Epithelial cell of proximal tubule (primary cell): ENCODE measurements at regions not wholly inside any gene's neighbourhood (a gene's known extent, or its start where the extent isn't known, plus 50 kb on each side); places are given as distances from the start of the nearest gene placed in this dataset.
"Not testable (repeated sequence)": the region's sequence is repeated elsewhere in the genome, so short reads cannot be mapped to it uniquely, and the experiment has no call there.

Experiments
- DNase-seq: peaks from one replicate; pipeline ENCODE4 v3.0.0-alpha.2; 2011; ENCODE audit warnings: low read depth
- H3K4me3 ChIP-seq: 2 replicates; pipeline ENCODE4 v1.5.1; 2011; ENCODE audit warnings: low read depth, mild to moderate bottlenecking, low read length
- TF ChIP-seq, protein P1 (sequence below): conservative IDR thresholded peaks from 2 replicates; pipeline ENCODE4 v1.5.1; 2012; ENCODE audit warnings: low read depth, mild to moderate bottlenecking, low read length

DNA sequence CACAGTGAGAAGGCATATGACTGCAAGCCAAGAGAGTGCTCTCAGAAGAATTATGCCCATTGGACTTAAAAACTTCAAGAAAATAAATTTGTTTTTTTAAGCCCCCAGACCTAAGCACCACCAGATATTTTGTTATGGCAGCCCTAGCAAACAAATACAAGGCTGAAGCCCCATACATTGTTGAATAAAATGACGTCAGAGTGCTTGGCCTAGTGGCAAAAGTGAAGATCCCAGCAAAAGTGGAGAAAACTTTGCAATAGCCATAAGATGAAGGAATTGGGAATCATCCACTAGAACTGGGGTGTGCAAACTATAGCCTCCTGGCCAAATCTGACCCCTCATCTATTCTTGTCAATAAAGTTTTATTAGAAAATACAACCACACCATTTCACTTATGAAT, 517.5 kb downstream of the IRS1 start:
- DNase-seq: no peak
- no peak overlapping the region for H3K4me3 ChIP-seq
- TF ChIP-seq, protein P1, sequence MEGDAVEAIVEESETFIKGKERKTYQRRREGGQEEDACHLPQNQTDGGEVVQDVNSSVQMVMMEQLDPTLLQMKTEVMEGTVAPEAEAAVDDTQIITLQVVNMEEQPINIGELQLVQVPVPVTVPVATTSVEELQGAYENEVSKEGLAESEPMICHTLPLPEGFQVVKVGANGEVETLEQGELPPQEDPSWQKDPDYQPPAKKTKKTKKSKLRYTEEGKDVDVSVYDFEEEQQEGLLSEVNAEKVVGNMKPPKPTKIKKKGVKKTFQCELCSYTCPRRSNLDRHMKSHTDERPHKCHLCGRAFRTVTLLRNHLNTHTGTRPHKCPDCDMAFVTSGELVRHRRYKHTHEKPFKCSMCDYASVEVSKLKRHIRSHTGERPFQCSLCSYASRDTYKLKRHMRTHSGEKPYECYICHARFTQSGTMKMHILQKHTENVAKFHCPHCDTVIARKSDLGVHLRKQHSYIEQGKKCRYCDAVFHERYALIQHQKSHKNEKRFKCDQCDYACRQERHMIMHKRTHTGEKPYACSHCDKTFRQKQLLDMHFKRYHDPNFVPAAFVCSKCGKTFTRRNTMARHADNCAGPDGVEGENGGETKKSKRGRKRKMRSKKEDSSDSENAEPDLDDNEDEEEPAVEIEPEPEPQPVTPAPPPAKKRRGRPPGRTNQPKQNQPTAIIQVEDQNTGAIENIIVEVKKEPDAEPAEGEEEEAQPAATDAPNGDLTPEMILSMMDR: no peak

DNA sequence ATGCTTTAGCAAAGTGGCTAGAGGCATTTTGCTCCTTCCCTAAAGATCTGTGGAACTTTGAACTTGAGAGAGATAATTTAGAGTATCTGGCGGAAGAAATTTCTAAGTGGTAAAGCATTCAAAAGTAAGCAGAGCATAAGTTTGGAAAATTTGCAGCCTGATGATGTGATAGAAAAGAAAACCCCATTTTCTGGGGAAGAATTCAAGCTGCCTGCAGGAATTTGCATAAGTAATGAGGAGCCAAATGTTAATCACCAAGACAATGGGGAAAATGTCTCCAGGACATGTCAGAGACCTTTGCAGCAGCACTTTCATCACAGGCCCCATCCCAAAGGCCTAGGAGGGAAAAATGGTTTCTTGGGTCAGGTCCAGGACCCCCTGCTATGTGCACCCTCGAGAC, 519.5 kb downstream of the IRS1 start:
- H3K4me3 ChIP-seq, DNase-seq: not testable (repeated sequence)

DNA sequence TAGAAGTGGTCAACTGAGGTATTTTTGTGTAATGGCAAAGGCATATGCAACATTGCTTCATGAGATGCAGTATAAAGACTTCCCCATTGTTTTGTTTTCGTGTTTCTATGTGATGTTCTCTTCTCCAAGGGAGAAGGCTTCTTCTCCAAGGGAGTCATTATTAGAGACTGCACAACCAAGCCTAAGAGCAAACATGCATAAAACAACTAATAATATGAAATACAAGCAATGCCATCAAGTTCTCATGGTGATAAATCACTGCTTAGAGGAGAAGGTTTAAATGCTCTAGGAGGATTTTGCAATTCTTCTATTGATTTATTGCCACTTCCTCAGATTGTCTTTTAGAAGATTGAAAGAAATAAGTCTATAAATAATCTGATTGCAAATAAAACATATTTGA, 524.4 kb downstream of the IRS1 start:
- H3K4me3 ChIP-seq: no peak overlapping the region
- DNase-seq: no peak
- TF ChIP-seq, protein P1: no peak

- no peak overlapping the region for H3K4me3 ChIP-seq
- TF ChIP-seq, protein P1: no peak
- no peak for DNase-seq
These were observed 525.5 kb downstream of the IRS1 start for GRCh38 chr2:226274143-226274542.

- no peak overlapping the region for H3K4me3 ChIP-seq
- no peak for DNase-seq
- TF ChIP-seq, protein P1: no peak
These were observed 526.2 kb downstream of the IRS1 start for GRCh38 chr2:226273440-226273839.

- no peak overlapping the region for H3K4me3 ChIP-seq
- no peak for DNase-seq
- TF ChIP-seq, protein P1: no peak
These were observed 527.2 kb downstream of the IRS1 start for GRCh38 chr2:226272435-226272834.

DNA sequence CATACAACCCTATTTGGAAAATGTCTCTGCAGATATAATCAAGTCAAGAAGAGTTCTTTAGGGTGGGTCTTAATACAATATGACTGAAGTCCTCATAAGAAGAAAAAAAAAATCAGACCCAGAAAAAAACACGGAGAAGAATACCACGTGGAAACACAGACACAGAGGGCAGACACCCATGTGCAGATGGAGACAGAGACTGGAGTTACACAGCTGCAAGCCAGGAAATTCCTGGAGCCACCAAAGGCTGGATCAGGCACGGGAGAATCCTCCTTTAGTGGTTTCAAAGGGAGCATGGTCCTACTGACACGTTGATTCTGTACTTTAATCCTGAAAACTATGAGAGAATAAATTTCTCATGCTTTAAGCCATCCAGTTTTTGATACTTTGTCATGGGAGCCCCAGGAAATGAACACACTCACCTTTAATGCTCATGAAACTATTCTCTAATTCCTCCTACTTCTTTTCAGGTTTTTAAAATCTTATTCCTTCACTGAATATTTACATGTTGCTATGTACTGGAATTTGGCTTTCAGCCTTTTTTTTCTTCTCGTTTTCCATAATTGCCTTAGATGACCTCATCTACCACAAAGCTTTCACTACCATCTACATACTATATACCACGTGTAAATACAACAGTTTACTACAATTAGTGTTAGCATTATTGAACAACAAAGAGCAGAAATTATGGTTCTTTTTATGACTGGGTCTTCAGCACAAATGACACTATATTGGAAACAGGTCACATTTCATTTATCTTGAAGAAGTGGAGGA, 529.1 kb downstream of the IRS1 start:
- TF ChIP-seq, protein P1: no peak
- no peak for DNase-seq
- H3K4me3 ChIP-seq: no peak overlapping the region
